ENCODE measurements at regions not wholly inside any gene's neighbourhood (a gene's known extent, or its start where the extent isn't known, plus 50 kb on each side); places are given as distances from the start of the nearest gene placed in this dataset.

- TF ChIP-seq CTCF (conservative IDR thresholded peaks at IDR 0.05) (no peak), EZH2 (IDR thresholded peaks at IDR 0.05; ENCODE audit: low read depth) (no peak)
These were observed 625.4 kb upstream of the POM121L12 start for GRCh38 chr7:52410032-52410431.
